ENCODE measurements at regions not wholly inside any gene's neighbourhood (a gene's known extent, or its start where the extent isn't known, plus 50 kb on each side); places are given as distances from the start of the nearest gene placed in this dataset.

- H2AK5ac ChIP-seq (ENCODE audit: low read depth, low read length): no peak overlapping the region
- no peak overlapping the region for H2BK15ac ChIP-seq (ENCODE audit: low read length)
- no peak overlapping the region for H3K27ac ChIP-seq (ENCODE audit: low read depth, low read length)
- 0 out of 4 replicates have a peak, but pooled peaks cover 0 to 3% of the 10 kb centered on the region in 2 experiments for H3K9me3 ChIP-seq (ENCODE audit: insufficient read depth in 2 of 2, low read depth in 1 of 2, low read length in 1 of 2)
- 93% methylated on average over 2 of the region's 2 CpGs; no CpG with 5 or more reads in 1 of the 2 experiments for WGBS, 2 experiments (ENCODE audit: extremely low coverage in 1 of 2, insufficient coverage in 1 of 2, insufficient read length in 1 of 2, insufficient replicate concordance in 2 of 2, low coverage in 1 of 2, low lambda C conversion rate in 2 of 2, missing lambda C conversion rate in 1 of 2)
- H3K18ac ChIP-seq (ENCODE audit: extremely low read depth, low read length): no peak overlapping the region
- ChIA-PET POLR2A (ENCODE audit: partially characterized antibody) (no interaction called here), CTCF (ENCODE audit: partially characterized antibody) (interaction anchor here (2.6 kb wide), 1 partner anchor 23 kb away, joined by 7 read pairs; no protein-coding TSS in a partner anchor)
- H2AFZ ChIP-seq (ENCODE audit: low read length): 0 out of 2 replicates have a peak overlapping the region, but pooled peaks have one; percentile 35
- no peak overlapping the region for H4K8ac ChIP-seq (ENCODE audit: extremely low read depth, insufficient read depth, low read length)
- H2BK120ac ChIP-seq (replicated peaks; ENCODE audit: low read depth, low read length): no peak overlapping the region
- H3K14ac ChIP-seq (ENCODE audit: insufficient read length): no peak overlapping the region
- H4K5ac ChIP-seq (ENCODE audit: insufficient read length, low read depth, low read length): no peak overlapping the region
- H2BK5ac ChIP-seq (ENCODE audit: low read depth, low read length): no peak overlapping the region
- DNase-seq (ENCODE audit: low read depth in 1 of 2, low spot score in 2 of 2): no peak
- no peak overlapping the region; the same call in 1 of the 2 replicates for H2BK12ac ChIP-seq (ENCODE audit: low read depth, low read length)
- H4K20me1 ChIP-seq (replicated peaks in 1 of 2; ENCODE audit: control insufficient read depth in 1 of 2, insufficient read depth in 2 of 2, low read length in 2 of 2): no peaks in the 10 kb centered on the region
- no peaks in the 10 kb centered on the region for H3K23me2 ChIP-seq (ENCODE audit: low read depth, low read length)
- no peaks in the 10 kb centered on the region; a peak in 1 of 8 replicates for H3K36me3 ChIP-seq (ENCODE audit: control insufficient read depth in 2 of 4, insufficient read depth in 4 of 4, low read length in 3 of 4)
- H3K79me2 ChIP-seq (ENCODE audit: control insufficient read depth in 1 of 2, insufficient read depth in 2 of 2, low read length in 2 of 2): no peaks in the 10 kb centered on the region
- H3K79me1 ChIP-seq (ENCODE audit: low read depth, low read length): no peaks in the 10 kb centered on the region
- H2BK20ac ChIP-seq (ENCODE audit: low read length): no peak overlapping the region
- H3K4me2 ChIP-seq (ENCODE audit: insufficient read depth in 1 of 2, low read depth in 2 of 2, low read length in 2 of 2): no peak overlapping the region
- H3K23ac ChIP-seq (ENCODE audit: insufficient read length): no peak overlapping the region
- no peak for FAIRE-seq
- no peak overlapping the region for H3K4me3 ChIP-seq (ENCODE audit: extremely low read depth in 1 of 4, insufficient read depth in 2 of 4, low read depth in 3 of 4, low read length in 4 of 4)
- TF ChIP-seq GABPA (IDR thresholded peaks at IDR 0.05; ENCODE audit: borderline replicate concordance, insufficient read depth, low read length): no peak
- TF ChIP-seq TCF12 (IDR thresholded peaks at IDR 0.05; ENCODE audit: low read depth, low read length): no peak
- TF ChIP-seq EP300 (IDR thresholded peaks at IDR 0.05; ENCODE audit: borderline replicate concordance in 1 of 2, low read depth in 2 of 2, low read length in 2 of 2): no peak
- no peak for TF ChIP-seq NRF1 (IDR thresholded peaks at IDR 0.05; ENCODE audit: low read depth, low read length)
- no peak for TF ChIP-seq EGR1 (IDR thresholded peaks at IDR 0.05; ENCODE audit: borderline replicate concordance, low read depth, low read length)
- no peak for TF ChIP-seq RBBP5 (IDR thresholded peaks at IDR 0.05; ENCODE audit: borderline replicate concordance, low read depth, low read length)
- no peak for TF ChIP-seq RNF2 (IDR thresholded peaks at IDR 0.05; ENCODE audit: borderline replicate concordance, low read depth, low read length, missing control alignments, poor library complexity, severe bottlenecking)
- no peak overlapping the region for H3K56ac ChIP-seq (replicated peaks; ENCODE audit: insufficient read length, low read depth, low read length)
- H3K9ac ChIP-seq (replicated peaks in 1 of 4; ENCODE audit: extremely low read depth in 1 of 4, low read depth in 3 of 4, low read length in 3 of 4): no peak overlapping the region
- H3K4me1 ChIP-seq (replicated peaks in 1 of 4; ENCODE audit: control insufficient read depth in 3 of 4, insufficient read depth in 4 of 4, low read length in 3 of 4): no peaks in the 10 kb centered on the region
- no peaks in the 10 kb centered on the region for H3K27me3 ChIP-seq (replicated peaks in 1 of 4; ENCODE audit: control insufficient read depth in 3 of 4, extremely low read depth in 1 of 4, insufficient read depth in 3 of 4, low read length in 3 of 4)
- H3K4ac ChIP-seq (replicated peaks; ENCODE audit: insufficient read length, low read depth, low read length): no peak overlapping the region
- no peak overlapping the region for H4K91ac ChIP-seq (replicated peaks; ENCODE audit: insufficient read length, low read length)
Observed at GRCh38 chr5:17928581-17928981, 294.3 kb downstream of the TAF11L14 start.

Measured in H1 (cell line).